ENCODE measurements at regions not wholly inside any gene's neighbourhood (a gene's known extent, or its start where the extent isn't known, plus 50 kb on each side); places are given as distances from the start of the nearest gene placed in this dataset.

- TF ChIP-seq CTCF (IDR thresholded peaks at IDR 0.05) = no peak
- no peak for TF ChIP-seq POLR2A (IDR thresholded peaks at IDR 0.05)
These were observed 116.8 kb upstream of the MYO3A start for GRCh38 chr10:25817200-25817599.
